NCI-H146 (cell line): ENCODE measurements at regions not wholly inside any gene's neighbourhood (a gene's known extent, or its start where the extent isn't known, plus 50 kb on each side); places are given as distances from the start of the nearest gene placed in this dataset.
A peak's percentile ranks its signal among the peaks of the same experiment; 100 is the strongest.
"Not testable (repeated sequence)": the region's sequence is repeated elsewhere in the genome, so short reads cannot be mapped to it uniquely, and the experiment has no call there.

Experiments used
- DNase-seq: peaks from one replicate; lab custom pipeline; 2025; lab: John Stamatoyannopoulos, UW

DNA sequence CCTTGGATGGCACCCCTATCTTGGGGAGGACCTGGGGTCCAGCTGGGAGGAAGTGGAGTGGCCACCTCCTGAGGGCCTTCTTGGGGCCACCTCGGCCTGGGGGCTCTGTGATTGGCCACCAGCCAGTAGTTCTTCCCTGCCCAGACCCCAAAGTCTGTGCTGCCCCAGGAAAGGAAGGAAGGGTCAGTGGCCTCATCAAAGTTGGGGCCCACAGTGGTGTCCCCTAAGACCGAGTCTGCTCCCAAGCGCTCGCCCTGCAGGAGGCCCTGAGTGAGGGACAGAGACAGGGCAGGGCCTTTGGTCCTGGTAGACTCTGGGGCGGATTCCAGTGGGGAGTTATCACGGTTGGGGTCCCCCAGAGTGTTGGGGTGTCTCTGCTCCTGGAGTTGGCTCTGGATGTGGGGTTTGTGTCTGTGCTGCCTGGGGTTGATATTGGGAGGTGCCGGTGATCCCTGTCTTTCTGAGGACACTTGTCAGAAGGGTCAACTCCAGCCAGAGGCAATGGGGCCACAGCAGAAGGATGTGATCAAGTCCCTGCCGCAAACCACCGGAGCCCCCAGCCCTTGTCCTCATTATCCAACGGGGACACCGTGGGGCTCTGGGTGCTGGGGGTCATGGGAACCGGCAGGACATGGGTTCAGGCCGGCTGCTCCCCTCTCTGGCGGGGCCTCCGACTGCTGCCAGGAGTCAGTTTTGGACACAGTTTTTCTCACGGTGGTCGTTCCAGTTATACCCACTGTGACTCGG, 364.3 kb downstream of the TMEM121 start:
- DNase-seq = no peak

DNA sequence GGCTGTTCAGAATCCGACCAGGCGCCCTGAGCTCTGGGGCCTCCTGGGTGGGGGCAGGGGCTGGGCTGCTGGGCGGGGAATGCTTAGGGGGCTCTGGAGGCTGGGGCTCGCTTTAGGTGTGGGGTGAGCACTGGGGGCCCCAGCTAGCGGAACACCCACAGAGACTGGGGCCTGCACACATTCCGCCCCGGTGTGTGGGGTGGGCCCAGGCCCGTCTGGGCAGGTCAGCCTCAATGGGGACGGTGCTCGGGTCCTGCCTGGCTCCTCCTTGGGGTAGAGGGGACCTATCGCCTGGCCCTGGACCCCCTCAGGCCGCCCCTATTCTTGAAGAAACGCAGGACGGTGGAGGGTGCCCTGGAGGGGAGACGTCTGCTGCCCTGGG, 364.8 kb downstream of the TMEM121 start:
- no peak for DNase-seq

DNA sequence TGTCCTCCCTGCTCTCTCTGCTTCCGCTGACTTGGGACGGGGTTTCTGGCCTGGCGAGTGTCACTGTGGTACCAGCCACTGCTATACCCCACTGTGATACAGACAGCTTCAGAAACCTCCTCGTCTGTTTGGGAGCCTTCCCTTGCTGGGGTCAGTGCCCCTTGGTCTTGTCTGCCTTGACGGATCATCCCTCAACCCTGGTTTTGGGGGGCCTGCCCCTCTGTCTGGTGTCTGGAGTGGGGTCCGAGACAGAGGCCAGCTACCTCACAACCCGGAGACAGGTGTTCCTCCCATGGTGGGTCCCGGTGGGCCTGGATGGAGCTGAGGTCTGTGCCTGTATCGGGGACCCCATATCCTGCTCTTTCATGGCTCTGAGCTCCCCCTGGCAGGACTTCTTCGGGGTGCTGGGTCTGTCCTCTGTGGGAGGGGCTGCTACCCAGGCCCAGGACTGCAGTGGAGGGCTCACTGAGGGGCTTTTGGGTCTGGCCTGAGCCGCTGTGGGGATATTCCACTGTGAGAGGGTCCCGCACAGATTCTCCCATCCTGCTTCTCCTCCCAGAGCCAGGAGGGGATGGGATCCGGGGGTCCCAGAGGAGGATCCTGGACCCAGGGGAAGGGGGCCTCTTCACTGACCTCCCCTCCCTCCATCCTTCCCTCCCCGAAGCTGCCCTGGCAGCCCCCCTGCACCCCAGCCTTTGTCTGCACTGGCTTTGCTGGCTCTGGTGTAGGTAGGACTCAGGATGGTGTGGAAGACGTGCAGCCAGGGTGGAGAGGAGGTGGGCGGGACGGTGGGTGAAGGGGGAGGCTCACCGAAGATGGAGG, 365.5 kb downstream of the TMEM121 start:
- no peak for DNase-seq

DNA sequence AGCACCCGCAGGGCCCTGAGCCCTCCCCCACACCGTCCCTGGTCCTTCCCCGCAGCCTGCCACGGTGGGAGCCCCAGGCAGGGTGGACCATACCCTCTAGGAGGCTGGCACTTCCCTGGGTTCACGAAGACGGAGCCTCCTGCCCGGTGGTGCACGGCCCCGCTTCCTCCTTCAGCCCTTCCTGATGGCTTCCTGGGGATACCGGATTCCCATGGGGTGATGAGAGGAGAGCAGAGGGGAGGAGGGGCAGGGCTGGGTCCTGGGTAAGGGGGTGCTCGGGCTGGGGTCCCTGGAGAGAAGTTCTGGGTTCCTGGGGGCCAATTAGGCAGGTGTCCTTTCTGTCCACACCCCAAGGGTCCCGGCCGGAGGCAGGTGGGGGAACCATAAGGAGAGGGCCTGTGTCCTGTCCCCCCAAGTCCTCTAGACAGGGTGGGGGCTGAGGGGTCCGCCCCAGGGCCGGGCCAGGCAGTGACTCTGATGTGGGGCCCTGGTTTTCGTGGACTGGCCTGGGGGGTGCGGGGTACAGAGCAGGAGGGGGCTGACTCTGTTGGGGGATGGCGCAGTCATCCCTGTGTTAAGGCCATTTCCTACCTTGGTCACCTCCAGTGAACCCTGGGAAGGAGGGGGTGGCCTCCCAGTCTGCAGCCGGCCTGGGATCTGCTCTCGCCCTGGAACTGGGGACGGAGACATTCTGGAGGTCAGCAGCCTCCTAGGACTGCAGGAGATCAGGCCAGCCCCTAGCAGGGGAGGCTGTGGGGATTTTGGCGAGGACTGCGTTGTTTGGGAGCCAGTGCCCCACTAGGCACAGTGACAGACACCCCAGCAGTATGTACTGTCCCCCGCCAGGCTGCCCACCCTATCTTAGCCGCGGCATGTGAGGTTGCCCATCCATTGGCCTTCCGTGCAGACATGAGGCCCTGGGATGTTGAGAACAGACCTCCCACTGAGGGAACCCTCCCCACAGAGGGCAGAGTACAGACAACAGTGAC, 366.4 kb downstream of the TMEM121 start:
- DNase-seq = not testable (repeated sequence)

DNA sequence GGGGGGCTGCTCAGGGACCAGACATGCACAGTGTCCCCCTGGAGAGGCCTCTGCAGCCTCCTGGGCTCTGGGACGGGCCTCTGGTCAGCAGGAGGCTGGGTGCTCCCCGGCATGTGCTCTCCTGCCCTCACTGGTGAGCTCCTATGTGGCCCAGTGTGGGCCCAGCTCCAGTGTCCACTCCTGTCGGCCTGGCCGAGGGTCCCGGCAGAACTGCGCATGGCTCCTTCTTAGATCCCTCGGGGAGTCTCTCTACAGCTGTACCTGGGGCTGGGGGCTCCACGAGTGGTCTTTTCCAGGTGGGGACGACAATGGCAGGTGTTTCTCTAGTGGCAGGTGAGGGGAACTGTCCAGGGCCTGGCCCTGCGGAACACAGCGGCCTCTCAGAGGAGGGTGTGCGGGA, 367.3 kb downstream of the TMEM121 start:
- not testable (repeated sequence) for DNase-seq

DNA sequence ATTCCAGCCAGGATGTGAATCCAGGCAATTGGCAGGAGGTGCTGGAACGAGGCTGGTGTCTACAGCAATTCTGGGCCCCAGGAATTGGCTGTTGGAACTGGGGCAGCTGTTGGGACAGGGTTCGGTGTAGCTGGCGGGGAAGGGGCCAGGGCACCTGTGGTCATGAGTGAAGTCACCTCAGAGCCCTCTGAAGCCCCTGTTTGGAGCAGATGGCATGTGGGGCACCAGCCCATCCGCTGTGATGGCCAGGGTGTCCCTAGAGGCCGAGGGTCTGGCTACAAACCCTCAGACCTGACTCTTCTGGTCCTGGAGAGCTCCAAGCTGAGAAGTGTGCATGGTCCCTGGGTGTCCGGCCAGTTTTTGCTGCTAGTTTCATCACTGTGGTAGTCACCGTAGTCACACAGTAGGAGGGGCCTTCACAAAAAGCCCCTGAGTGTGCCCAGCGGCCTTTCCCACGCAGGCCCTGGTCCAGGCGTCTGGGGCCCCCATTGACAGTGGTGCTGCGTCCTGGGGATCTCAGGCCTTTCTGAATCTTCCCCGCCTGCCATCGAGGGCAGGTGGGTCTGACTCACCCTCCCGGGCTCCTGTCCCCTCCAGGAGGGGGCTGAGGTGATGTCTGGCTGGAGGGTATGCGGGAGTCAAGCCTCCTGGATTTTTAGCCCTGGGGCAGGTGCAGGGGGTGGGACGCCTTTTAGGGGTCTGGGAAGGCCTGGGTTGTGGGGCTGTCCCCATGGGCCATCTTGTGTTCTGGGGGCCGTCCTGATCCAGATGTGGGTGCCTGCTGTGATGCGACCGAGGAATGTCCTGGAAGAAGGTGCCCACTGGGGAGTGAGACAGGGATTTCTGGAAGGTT, 368.0 kb downstream of the TMEM121 start:
- DNase-seq = no peak

DNA sequence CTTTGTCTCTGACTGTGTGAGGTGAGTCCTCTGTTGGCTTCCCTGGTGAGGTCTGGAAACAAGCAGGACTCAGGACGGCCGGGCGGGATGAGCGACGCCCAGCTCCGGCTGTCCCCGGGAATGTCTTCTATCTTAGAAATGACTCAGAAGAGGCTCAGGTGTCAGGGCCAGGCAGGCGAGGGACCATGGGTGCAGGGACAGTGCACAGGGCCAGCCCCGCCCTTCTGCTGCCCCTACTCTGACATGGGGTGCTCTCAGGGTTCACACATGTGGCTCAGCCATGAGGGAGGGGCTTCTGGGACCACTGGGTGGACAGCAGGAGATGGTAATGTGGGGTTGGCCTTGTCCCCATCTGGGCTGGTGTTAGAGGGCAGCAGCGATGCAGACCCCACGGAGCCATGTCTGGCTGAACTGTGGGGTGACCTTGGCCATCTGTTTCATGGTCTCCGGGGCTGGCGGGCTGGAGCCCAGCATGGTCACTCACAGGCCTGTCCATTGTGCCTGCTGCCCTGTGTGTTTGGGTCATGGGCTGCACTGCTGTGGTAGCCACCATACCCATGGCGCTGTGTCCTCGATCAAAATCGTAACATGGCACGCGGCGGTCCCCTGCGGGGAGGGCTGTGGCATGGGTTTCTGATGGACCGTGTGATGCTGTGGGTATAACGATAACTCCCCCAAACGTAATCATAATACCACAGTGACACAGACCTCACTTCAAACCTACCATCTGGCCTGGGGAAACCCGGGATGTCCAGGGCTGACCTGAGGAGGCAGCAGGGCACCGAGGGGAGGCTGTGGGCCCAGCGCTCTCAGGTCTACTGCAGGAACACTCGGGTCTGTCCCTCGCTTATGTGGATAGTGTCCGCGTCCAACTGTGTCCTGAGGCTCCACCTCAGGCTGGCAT, 368.8 kb downstream of the TMEM121 start:
- DNase-seq = no peak

DNA sequence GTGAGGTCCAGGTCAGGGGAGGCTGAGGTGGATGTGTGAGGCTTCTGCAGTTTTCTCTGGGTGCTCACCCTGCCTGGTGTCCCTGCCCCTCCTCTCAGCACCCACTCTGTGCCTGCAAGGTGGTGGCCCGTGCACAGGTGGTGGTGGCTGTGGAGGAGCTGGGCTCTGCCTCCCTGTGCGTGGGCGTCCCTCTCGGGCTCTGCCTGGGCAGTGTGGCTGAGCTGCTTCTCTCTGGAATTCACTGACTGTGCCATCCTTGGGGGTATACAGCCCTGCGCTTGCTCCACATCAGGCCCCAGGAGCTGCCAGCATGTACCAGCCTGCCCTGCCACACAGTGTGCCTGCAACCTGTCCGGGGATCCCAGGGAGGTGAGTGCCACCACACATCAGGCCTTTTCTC, 369.8 kb downstream of the TMEM121 start:
- not testable (repeated sequence) for DNase-seq

DNA sequence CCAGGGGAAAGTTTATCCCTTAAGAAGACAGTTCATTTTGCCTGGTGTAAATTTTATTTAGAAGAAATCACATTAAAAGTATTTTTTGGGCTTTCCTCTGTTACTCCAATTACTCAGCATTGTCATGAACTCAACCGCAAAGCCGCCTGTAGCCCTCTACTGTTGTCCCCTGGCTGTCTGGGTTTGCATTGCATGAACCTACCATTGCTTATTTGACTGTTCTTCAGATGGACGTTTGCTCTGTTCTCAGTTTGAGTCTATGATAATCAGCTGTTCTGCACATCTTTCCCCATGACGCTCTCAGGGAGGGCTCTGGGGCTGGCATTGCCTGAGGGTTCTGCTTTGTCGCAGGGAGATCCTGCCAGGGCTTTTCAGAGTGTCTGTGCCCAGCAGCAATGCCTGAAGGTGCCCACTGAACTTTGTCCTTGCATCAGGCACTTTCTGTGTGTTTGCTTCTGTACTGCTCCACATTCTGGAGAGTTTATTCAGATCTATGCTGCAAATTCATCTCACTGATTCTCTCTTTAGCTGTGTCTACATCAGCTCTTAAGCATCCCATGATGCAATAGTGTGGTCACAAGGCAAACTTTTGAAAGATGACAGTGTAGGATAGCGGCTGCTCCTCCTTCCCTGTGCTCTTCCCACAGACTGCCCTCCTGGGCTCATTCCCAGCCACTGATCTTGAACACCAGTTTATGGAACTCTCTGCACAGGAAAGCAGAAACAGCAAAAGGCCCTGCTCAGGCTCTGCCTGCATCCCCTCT, 370.8 kb downstream of the TMEM121 start:
- DNase-seq = not testable (repeated sequence)

DNA sequence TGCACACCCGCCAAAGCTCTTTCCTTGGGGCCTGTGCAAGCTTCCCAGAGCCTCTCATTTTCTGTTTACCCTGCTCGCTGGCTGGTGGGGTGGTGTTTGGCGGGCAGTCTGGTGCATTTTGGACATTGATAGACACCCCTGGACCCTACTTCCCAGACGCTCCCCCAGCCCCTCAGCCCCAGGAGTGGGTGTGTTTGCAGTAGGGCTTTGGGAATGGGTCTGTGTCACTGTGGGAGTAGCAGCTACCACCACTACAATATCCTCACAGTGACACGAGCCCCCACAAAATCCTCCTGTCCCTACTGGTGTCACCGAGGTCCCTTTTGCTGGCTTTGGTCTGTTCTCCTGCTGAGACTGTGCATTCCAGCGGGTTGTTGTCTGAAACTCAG, 371.3 kb downstream of the TMEM121 start:
- DNase-seq = no peak

DNA sequence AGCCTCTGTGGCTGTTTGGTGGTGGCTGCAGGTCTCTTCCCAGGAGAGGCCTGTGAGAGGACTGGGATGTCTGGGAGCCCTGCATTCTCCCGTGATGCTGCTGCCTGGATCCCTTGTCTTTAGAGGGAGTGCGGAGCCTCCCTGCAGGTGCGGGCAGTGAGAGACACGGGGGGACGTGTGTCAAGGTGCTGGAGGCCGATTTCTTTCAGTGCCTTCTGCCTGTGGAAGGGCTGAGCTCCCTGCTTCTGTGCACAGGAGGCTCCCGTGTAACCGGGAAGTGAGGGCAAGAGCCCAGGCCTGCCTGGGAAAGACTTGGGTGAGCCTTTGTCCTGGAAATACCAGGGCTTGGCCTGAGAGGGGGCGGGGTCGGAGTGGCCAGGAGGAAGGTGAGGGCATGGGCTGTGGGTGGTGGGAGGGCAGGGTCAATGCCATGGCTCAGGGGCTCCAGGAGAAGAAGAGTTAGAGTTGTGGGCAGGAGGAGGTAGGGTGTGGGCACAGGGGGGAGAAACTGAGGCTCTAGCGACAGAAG, 372.2 kb downstream of the TMEM121 start:
- no peak for DNase-seq

DNA sequence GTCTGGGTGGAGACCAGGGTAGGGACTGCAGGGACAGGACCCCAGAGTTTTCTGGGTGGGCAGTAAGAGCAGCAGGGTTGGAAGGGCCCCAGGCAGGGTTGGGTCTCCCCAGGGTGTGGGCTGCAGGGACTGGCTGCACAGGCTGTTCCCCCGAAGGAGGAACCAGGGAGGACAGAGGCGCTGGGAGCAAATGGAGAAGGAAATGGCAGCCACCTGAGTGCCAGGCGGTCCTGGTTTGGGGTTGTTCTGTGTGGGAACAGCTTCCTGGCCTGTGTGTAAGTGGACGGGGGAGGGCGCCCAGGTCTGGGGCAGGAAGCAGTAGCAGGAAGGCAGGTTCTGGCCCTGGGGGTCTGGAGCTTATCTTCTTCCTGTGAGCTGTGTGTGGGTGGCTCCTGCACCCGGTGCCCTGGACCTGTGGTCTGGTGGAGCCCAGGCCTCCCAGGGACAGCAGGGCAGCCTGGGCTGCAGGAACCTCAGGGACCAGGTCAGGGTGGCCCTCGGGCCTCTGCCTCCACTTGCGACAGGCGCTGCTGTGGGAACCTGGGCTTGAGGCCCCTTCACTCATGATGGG, 372.8 kb downstream of the TMEM121 start:
- no peak for DNase-seq

DNA sequence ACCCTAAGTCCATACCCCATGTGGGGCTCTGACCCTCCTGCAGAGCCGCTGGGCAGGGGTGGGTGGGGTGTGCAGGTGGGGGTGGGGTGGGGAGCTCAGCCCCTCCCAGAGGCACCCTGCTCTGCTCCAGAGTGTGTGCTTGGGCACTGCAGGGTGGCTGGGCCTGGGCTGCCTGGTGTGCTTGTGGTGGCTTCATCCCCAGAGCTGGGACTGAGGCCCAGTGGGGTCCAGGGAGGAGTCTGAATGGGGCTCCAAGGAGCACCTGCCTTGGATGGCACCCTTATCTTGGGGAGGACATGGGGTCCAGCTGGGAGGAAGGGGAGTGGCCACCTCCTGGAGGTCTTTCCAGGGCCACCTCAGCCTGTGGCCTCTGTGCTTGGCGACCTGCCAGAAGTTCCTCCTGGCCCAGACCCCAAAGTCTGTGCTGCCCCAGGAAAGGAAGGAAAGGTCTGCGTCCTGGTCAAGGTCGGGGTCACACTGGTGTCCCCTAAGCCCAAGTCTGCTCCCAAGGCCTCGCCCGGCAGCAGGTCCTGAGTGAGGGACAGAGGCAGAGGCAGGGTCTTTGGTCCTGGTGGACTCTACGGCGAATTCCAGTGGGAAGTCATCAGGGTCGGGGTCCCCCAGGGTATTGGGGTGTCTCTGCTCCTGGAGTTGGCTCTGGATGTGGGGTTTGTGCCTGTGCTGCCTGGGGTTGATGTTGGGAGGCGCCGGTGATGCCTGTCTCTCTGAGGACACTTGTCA, 373.4 kb downstream of the TMEM121 start:
- no peak for DNase-seq

DNA sequence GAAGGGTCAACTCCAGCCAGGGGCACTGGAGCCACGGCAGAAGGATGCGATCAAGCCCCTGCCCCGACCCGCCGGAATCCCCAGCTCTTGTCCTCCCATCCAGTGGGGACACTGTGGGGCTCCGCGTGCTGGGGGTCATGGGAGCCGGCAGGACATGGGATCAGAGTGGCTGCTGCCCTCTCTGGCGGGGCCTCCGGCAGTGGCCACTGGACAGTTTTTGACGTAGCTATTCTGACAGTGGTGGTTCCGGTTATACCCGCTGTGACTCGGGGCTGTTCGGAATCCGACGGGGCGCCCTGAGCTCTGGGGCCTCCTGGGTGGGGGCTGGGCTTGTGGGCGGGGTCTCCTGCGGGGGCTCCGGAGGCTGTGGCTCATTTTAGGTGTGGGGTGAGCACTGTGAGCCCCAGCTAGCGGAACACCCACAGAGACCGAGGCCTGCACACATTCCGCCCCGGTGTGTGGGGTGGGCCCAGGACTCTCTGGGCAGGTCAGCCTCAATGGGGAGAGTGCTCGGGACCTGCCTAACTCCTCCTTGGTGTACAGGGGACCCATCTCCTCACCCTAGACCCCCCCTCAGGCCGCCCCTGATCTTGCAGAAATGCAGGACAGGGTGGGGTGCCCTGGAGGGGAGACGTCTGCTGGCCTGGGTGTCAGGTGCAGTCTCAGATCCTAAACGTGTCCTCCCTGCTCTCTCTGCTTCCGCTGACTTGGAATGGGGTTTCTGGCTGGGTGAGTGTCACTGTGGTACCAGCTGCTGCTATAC, 374.2 kb downstream of the TMEM121 start:
- DNase-seq = no peak

DNA sequence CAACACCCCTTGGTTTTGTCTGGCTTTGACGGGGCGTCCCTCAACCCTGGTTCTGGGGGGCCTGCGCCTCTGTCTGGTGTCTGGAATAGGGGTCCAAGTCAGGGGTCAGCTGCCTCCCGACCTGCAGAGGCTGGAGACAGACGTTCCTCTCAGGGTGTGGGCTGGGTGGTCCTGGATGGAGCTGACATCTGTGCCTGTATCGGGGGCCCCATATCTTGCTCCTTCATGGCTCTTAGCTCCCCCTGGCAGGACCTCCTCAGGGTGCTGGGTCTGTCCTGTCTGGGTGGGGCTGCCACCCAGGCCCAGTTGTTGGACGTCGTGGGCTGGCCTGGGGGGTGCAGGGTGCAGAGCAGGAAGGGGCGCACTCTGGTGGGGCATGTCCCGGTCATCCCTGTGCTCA, 374.8 kb downstream of the TMEM121 start:
- DNase-seq = no peak

DNA sequence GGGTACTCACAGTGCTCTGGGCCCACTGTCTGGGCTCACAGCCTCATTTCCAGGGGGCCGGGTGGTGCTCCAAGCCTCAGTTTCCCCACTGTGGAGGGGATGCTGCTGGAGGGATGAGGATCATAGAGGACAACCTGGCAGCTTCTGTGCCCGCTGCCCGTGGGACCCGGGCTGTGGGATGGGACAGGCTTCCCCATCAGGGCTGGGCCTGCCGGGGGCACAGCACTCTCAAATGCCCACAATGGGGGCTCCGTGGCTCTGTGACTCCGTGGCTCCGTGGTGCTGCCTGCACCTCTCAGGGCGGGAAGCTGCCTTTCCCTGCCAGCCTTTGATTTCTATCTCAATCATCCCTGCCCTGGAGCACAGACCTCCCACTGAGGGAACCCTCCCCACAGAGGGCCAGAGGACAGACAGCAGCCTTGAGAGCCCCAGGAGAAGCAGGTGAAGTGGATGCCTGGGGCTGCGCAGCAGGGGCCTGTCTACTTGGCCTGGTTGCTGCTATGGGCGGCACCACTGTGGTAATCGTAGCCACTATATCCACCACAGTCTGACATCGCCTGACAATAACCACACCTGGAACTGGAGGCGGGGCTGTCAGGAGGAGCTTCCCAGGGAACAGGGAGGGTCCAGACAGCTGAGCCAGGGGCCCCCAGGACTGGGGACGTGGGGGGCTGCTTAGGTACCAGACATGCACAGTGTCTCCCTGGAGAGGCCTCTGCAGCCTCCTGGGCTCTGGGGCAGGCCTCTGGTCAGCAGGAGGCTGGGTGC, 375.9 kb downstream of the TMEM121 start:
- peak; percentile 54 for DNase-seq

DNA sequence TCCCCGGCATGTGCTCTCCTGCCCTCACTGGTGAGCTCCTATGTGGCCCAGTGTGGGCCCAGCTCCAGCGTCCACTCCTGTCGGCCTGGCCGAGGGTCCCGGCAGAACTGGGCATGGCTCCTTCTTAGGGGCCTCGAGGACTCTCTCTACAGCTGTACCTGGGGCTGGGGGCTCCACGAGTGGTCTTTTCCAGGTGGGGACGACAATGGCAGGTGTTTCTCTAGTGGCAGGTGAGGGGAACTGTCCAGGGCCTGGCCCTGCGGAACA, 376.4 kb downstream of the TMEM121 start:
- DNase-seq = not testable (repeated sequence)
